ENCODE measurements at regions not wholly inside any gene's neighbourhood (a gene's known extent, or its start where the extent isn't known, plus 50 kb on each side); places are given as distances from the start of the nearest gene placed in this dataset.

GRCh38 chr13:75935805-75936204 lies 299.7 kb downstream of the LMO7 start:
- DNase-seq: no peak
- H2AFZ ChIP-seq (ENCODE audit: low read depth): no peak overlapping the region
- CTCF ChIA-PET: no interaction called here
- H4K20me1 ChIP-seq (ENCODE audit: insufficient read depth): no peaks in the 10 kb centered on the region
- no peaks in the 10 kb centered on the region for H3K9me3 ChIP-seq
- H3K9ac ChIP-seq: no peak overlapping the region
- POLR2A ChIA-PET: no interaction called here
- no peaks in the 10 kb centered on the region for H3F3A ChIP-seq (replicated peaks; ENCODE audit: insufficient read depth)
- H3K79me2 ChIP-seq (ENCODE audit: insufficient read depth): no peaks in the 10 kb centered on the region
- 81% methylated on average over 2 of the region's 2 CpGs for WGBS (ENCODE audit: low lambda C conversion rate)
- H3K9me2 ChIP-seq: no peaks in the 10 kb centered on the region
- no peak overlapping the region for H3K4me2 ChIP-seq
- H3K4me1 ChIP-seq (ENCODE audit: control insufficient read depth in 1 of 2, insufficient read depth in 2 of 2, low read depth in 1 of 2, low read length in 1 of 2): no peaks in the 10 kb centered on the region
- H3K36me3 ChIP-seq (replicated peaks in 1 of 2; ENCODE audit: control insufficient read depth in 1 of 2, insufficient read depth in 2 of 2, low read length in 1 of 2): no peaks in the 10 kb centered on the region
- H3K27me3 ChIP-seq (ENCODE audit: insufficient read depth): no peaks in the 10 kb centered on the region
- H3K27ac ChIP-seq (ENCODE audit: low read depth in 2 of 2, low read length in 1 of 2): no peak overlapping the region
- H3K4me3 ChIP-seq (ENCODE audit: low read depth in 2 of 2, low read length in 1 of 2): no peak overlapping the region
- no peak for TF ChIP-seq RAD21 (IDR thresholded peaks at IDR 0.05; ENCODE audit: low read length)
- TF ChIP-seq CTCF (IDR thresholded peaks at IDR 0.05): no peak
- no peak for TF ChIP-seq IRF3 (IDR thresholded peaks at IDR 0.05; ENCODE audit: low read depth, low read length)
- TF ChIP-seq MXI1 (IDR thresholded peaks at IDR 0.05; ENCODE audit: low read depth, low read length): no peak

GRCh38 chr13:75934889-75935288 lies 298.8 kb downstream of the LMO7 start:
- no peak overlapping the region for H3K9ac ChIP-seq
- H3K27me3 ChIP-seq (ENCODE audit: insufficient read depth): no peaks in the 10 kb centered on the region
- no peak overlapping the region for H3K4me2 ChIP-seq
- 7% methylated on average over 1 of the region's 1 CpG for WGBS (ENCODE audit: low lambda C conversion rate)
- H3K9me2 ChIP-seq: no peaks in the 10 kb centered on the region
- TF ChIP-seq YY1 (IDR thresholded peaks at IDR 0.05; ENCODE audit: low read depth) (no peak), EZH2phosphoT487 (IDR thresholded peaks at IDR 0.05; ENCODE audit: borderline replicate concordance, low read depth) (no peak), USF1 (IDR thresholded peaks at IDR 0.05; ENCODE audit: borderline replicate concordance, low read depth) (no peak), SMC3 (IDR thresholded peaks at IDR 0.05; ENCODE audit: low read depth, low read length) (no peak), POLR2AphosphoS5 (IDR thresholded peaks at IDR 0.05; ENCODE audit: low read depth, low read length) (no peak), ZBTB33 (IDR thresholded peaks at IDR 0.05; ENCODE audit: borderline replicate concordance, low read depth) (no peak), ELF1 (IDR thresholded peaks at IDR 0.05) (no peak), RCOR1 (IDR thresholded peaks at IDR 0.05; ENCODE audit: low read length) (no peak), RAD21 (IDR thresholded peaks at IDR 0.05; ENCODE audit: low read length) (no peak)
- H3K9me3 ChIP-seq: no peaks in the 10 kb centered on the region
- ChIA-PET POLR2A (no interaction called here), CTCF (no interaction called here)
- H3K36me3 ChIP-seq (replicated peaks in 1 of 2; ENCODE audit: control insufficient read depth in 1 of 2, insufficient read depth in 2 of 2, low read length in 1 of 2): no peaks in the 10 kb centered on the region
- H3F3A ChIP-seq (replicated peaks; ENCODE audit: insufficient read depth): no peaks in the 10 kb centered on the region
- no peak overlapping the region for H2AFZ ChIP-seq (ENCODE audit: low read depth)
- no peak for DNase-seq
- H3K4me3 ChIP-seq (ENCODE audit: low read depth in 2 of 2, low read length in 1 of 2): no peak overlapping the region
- no peaks in the 10 kb centered on the region for H3K4me1 ChIP-seq (ENCODE audit: control insufficient read depth in 1 of 2, insufficient read depth in 2 of 2, low read depth in 1 of 2, low read length in 1 of 2)
- no peak overlapping the region for H3K27ac ChIP-seq (ENCODE audit: low read depth in 2 of 2, low read length in 1 of 2)
- no peaks in the 10 kb centered on the region for H4K20me1 ChIP-seq (ENCODE audit: insufficient read depth)
- H3K79me2 ChIP-seq (ENCODE audit: insufficient read depth): no peaks in the 10 kb centered on the region
